ENCODE measurements at regions not wholly inside any gene's neighbourhood (a gene's known extent, or its start where the extent isn't known, plus 50 kb on each side); places are given as distances from the start of the nearest gene placed in this dataset.

DNA sequence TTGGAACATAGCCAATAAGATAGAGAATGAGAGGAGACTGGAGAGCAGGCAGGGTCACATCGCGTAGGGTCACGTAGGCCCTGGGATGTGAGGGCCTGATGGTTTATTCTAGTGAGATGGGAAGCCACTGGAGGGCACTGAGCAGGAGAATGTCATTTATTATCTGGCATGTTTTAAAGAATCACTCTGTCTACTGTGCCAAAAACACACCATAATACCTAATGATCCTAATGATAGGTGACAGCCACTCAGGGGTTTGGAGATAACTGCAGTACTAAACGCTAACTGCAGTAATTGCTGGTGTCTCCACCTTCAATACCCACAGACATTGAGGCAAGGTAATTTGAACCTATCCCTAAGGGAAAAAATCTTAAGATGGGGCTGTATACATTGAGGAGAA lies 185.4 kb downstream of the TTLL7 start:
- no peak for ATAC-seq
- DNase-seq, result no peak
- intact Hi-C loops (cut with micrococcal nuclease), result no loop called here

DNA sequence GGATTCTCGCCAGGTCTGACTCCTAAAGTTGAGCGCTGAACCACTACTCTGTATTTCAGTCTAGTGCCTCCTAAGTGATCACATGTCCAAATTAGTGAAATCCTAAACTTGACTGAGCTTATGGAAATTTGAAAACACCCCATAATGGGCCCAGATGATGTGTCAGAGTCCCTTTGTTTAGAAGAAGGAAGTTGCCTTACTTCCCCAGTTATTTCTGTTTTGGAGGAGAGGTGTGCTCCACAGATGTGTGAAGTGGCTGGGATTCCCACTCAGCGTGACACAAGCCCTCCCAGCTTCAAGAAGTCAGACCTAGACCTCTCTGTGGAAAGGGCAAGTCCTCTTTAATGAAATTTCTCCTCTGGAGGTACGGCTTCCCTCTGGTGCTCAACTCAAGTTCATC lies 188.8 kb downstream of the TTLL7 start:
- no peak for ATAC-seq
- DNase-seq, result no peak
- intact Hi-C loops (cut with micrococcal nuclease), result no loop called here

- DNase-seq (no peak), ATAC-seq (no peak)
- intact Hi-C loops (cut with micrococcal nuclease), result no loop called here
Measured at GRCh38 chr1:83808536-83808935, 190.4 kb downstream of the TTLL7 start.

DNA sequence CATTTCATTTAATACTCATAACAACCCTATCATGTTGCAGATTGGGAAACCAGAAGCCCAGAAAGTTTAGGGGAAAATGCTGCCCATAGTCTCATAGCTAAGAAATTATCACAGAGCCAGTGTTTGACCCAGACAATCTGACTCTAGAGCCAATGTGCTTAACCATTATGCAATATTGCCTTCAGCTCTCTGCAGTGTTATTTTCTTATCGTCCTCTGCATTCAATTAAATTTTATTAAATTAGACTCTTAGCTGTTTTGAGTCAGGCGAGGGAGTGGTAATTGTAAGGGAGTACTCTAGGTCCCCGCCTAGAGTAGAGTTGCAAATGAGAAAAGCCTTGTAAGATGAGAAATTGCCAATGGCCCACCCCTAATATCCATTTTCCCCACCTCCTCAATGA lies 191.1 kb downstream of the TTLL7 start:
- intact Hi-C loops (cut with micrococcal nuclease), result no loop called here
- ATAC-seq (no peak), DNase-seq (no peak)

- ATAC-seq (no peak), DNase-seq (no peak)
- intact Hi-C loops (cut with micrococcal nuclease), result no loop called here
Measured at GRCh38 chr1:83807231-83807630, 191.7 kb downstream of the TTLL7 start.

GRCh38 chr1:83805921-83806320 lies 193.0 kb downstream of the TTLL7 start:
- intact Hi-C loops (cut with micrococcal nuclease), result no loop called here

DNA sequence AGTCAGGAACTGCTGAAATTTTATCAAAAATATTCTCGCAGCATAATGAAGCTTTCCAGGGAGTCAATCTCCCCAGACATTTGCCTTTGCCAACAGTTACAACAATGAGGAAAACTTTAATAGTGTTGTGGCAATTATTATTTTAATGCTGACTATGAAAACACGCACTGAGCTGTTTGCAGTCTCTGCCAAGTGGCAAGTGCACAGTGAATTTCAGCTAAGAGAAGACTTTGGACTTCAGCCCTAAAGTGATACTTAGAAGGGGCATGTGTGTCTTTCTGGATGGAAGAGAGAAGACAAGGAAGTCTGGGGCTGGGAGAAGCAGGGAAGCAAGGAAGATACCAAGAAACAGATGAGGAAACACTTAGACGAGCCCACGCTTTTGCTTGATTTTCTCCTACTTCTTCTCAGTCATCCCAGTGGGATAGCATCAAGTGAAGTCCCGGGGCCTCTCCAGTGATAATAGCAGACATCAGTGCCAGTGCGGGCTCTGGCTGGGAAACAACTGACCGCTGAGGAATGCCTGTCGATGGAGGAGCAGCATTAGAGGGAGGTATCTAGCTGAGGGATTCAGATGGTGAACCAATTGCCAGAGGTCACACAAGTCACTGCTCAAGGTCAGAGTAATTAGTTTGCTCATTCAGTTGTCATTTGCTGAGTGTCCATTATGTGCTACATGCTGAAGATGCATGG lies 196.3 kb downstream of the TTLL7 start:
- no peak for ATAC-seq
- intact Hi-C loops (cut with micrococcal nuclease), result no loop called here

More at GRCh38 chr1:83805921-83806320, 193.0 kb downstream of the TTLL7 start:
- ATAC-seq, result no peak
- DNase-seq, result no peak

DNA sequence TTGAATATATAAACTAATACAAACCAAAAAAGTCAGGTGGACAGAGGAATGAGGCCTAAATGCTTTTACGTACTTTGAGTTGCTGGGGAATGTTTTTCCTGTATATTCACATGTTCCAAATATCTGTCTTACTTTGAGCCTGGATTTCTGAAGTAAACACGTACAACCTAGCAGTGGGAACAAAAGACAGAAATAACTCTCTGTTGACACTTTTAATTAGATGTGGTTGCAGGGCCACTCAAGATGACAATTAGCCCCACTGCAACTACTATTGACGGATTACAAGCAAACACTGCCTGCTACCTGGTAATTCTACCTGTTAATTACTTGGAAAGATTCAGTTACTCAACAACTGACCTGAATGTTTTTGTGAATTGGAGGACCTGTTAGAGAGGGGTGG lies 196.9 kb downstream of the TTLL7 start:
- intact Hi-C loops (cut with micrococcal nuclease), result no loop called here
- ATAC-seq, result no peak
- no peak for DNase-seq

More for the DNA sequence above, 196.3 kb downstream of the TTLL7 start:
- no peak for DNase-seq

DNA sequence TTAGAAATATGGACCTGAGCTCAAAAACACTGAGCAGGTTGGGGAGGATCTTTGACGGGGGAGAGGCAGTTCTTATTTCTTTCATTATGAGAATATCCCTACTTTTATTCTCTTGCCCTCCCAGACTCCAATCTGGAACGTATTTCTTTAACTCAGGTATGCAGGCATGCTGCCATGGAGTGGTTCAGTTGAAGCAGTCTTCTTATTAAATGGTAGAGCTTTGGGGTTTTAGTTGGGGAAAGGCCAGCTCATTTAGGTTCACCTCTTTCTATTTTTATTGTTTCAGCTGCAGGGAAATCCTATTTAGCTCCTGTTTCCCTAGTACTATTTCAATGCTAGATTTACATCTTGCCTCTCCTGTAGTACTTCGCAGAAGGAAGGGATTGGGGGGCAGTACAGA lies 198.9 kb downstream of the TTLL7 start:
- no peak for DNase-seq
- no peak for ATAC-seq
- intact Hi-C loops (cut with micrococcal nuclease), result no loop called here

- DNase-seq, result no peak
- intact Hi-C loops (cut with micrococcal nuclease), result no loop called here
Measured at GRCh38 chr1:83799594-83799993, 199.3 kb downstream of the TTLL7 start.

DNA sequence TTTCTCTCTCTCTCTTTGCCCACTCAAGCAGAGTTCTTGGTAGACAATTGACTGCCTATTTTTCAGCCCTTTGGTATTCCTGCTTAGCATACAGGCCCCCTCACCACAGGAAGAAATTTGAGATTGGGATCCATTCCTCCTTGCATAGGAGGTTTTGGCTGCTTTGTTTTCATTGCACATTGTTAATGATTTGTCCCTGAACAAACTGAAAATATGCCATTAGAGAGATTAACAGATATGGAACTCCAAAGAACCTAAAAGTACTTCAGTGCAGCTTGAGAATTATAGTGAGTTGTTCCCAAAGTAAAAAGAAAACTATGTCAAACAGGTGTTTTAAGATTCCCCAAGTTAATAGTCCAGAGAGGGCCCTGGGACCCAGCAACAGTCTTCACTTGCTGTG lies 200.0 kb downstream of the TTLL7 start:
- intact Hi-C loops (cut with micrococcal nuclease), result no loop called here
- ATAC-seq (no peak), DNase-seq (no peak)

More at GRCh38 chr1:83799594-83799993, 199.3 kb downstream of the TTLL7 start:
- no peak for ATAC-seq

- ATAC-seq, result no peak
- no peak for DNase-seq
- intact Hi-C loops (cut with micrococcal nuclease), result no loop called here
Measured at GRCh38 chr1:83796409-83796808, 202.5 kb downstream of the TTLL7 start.

GRCh38 chr1:83794384-83794783 lies 204.5 kb downstream of the TTLL7 start:
- DNase-seq (no peak), ATAC-seq (no peak)
- intact Hi-C loops (cut with micrococcal nuclease), result no loop called here

GRCh38 chr1:83791821-83792437 lies 207.0 kb downstream of the TTLL7 start:
- ATAC-seq (no peak), DNase-seq (no peak)
- intact Hi-C loops (cut with micrococcal nuclease), result no loop called here

DNA sequence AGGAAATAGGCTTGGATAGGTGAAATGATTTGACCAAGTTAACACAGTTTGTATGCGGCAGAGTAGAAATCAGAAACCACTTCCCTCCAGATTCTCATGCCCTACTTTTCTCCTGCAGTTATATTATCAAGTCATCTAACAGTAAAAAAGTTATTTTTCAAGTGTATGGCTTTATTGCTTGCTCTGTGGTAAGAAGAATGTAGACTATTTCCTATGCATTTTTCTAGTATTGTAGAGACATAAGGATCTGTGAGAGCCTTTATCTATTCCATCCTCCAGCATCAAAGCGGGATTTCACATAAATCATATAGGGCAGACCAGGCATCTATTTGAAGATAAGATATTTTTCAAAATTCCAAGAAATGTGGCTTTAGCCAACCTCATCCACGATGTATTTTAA lies 208.5 kb downstream of the TTLL7 start:
- intact Hi-C loops (cut with micrococcal nuclease), result no loop called here
- ATAC-seq (no peak), DNase-seq (no peak)

DNA sequence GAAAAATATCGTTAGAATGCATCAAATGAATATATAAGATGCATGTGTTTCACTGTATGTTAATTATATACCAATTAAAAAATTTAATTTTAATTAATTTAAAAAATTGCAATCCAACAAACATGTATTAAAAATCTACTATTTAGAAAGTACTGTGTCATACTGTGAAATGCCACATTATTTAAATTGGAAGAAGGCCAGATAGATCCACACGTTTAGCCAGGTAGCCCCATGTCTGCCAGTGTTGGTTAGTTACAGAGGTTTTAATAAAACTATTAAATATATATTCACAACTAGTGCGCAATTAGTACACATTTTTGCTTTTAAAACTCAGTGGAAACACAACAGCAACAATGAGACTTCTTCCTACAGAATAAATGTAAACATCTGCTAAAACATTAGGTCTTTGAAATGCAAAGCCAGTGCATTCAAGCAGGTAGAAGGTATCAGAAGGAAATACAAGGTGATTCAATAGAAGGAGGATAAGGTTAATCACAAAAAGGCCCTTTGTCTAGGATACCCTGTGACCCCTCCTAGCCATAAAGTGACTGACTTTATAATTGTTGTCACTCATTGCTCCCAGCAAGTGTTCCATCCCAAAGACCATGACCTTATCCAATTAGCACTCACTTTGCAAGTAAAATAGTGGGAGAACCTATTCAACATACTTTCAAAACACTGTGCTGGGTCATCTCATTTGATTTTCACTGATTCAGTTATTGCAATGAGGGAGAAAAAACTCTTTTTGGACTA lies 211.5 kb downstream of the TTLL7 start:
- intact Hi-C loops (cut with micrococcal nuclease), result no loop called here
- ATAC-seq (no peak), DNase-seq (no peak)

DNA sequence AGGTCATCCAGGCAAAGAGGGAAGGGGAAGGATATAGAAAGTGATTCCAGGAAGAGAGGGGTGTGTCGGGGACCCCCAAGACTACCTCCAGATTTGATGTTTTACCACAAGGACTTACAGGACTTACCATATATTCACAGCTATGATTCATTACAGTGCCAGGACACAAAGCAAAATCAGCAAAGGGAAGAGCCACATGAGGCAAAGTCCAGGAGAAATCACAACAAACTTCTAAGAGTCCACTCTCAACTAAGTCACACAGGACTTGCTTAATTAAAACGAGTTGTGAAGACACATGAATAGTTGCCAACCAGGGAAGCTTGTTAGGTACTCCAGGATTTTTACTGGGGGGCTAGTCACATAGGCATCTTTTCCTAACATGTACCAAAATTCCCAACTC lies 217.3 kb downstream of the TTLL7 start:
- no peak for ATAC-seq
- DNase-seq, result no peak
- intact Hi-C loops (cut with micrococcal nuclease), result no loop called here

- ATAC-seq (no peak), DNase-seq (no peak)
- intact Hi-C loops (cut with micrococcal nuclease), result no loop called here
Measured at GRCh38 chr1:83779565-83779964, 219.4 kb downstream of the TTLL7 start.

GRCh38 chr1:83777758-83778101 lies 221.2 kb downstream of the TTLL7 start:
- DNase-seq (no peak), ATAC-seq (no peak)
- intact Hi-C loops (cut with micrococcal nuclease), result no loop called here

GRCh38 chr1:83776913-83777757 lies 221.8 kb downstream of the TTLL7 start:
- ATAC-seq (no peak), DNase-seq (no peak)

More at GRCh38 chr1:83776913-83777757, 221.8 kb downstream of the TTLL7 start:
- intact Hi-C loops (cut with micrococcal nuclease), result no loop called here
